ENCODE measurements at regions not wholly inside any gene's neighbourhood (a gene's known extent, or its start where the extent isn't known, plus 50 kb on each side); places are given as distances from the start of the nearest gene placed in this dataset.

- no peak for DNase-seq (ENCODE audit: low read depth)
- TF ChIP-seq CTCF (conservative IDR thresholded peaks at IDR 0.05; ENCODE audit: low read length) = no peak
- H3K4me3 ChIP-seq (ENCODE audit: low read length) = no peak overlapping the region
Observed at GRCh38 chr6:122081921-122082320, 317.5 kb upstream of the HSF2 start.

GRCh38 chr6:122082370-122082769 is 317.1 kb upstream of the HSF2 start:
- no peak for DNase-seq (ENCODE audit: low read depth)
- TF ChIP-seq CTCF (conservative IDR thresholded peaks at IDR 0.05; ENCODE audit: low read length) = no peak
- H3K4me3 ChIP-seq (ENCODE audit: low read length) = no peak overlapping the region

- no peak for TF ChIP-seq CTCF (conservative IDR thresholded peaks at IDR 0.05; ENCODE audit: low read length)
- no peak overlapping the region for H3K4me3 ChIP-seq (ENCODE audit: low read length)
- DNase-seq (ENCODE audit: low read depth) = no peak
Observed at GRCh38 chr6:122092366-122092765, 307.1 kb upstream of the HSF2 start.

- no peak overlapping the region for H3K4me3 ChIP-seq (ENCODE audit: low read length)
- no peak for TF ChIP-seq CTCF (conservative IDR thresholded peaks at IDR 0.05; ENCODE audit: low read length)
- DNase-seq (ENCODE audit: low read depth) = no peak
Observed at GRCh38 chr6:122098201-122098678, 301.2 kb upstream of the HSF2 start.

- TF ChIP-seq CTCF (conservative IDR thresholded peaks at IDR 0.05; ENCODE audit: low read length) = no peak
- no peak overlapping the region for H3K4me3 ChIP-seq (ENCODE audit: low read length)
- no peak for DNase-seq (ENCODE audit: low read depth)
Observed at GRCh38 chr6:122102026-122102425, 297.4 kb upstream of the HSF2 start.

- no peak for TF ChIP-seq CTCF (conservative IDR thresholded peaks at IDR 0.05; ENCODE audit: low read length)
Observed at GRCh38 chr6:122107256-122107852, 292.1 kb upstream of the HSF2 start.

GRCh38 chr6:122109075-122109474 is 290.4 kb upstream of the HSF2 start:
- TF ChIP-seq CTCF (conservative IDR thresholded peaks at IDR 0.05; ENCODE audit: low read length) = no peak
- no peak for DNase-seq (ENCODE audit: low read depth)
- no peak overlapping the region for H3K4me3 ChIP-seq (ENCODE audit: low read length)

More at GRCh38 chr6:122107256-122107852, 292.1 kb upstream of the HSF2 start:
- H3K4me3 ChIP-seq (ENCODE audit: low read length) = no peak overlapping the region
- DNase-seq (ENCODE audit: low read depth) = no peak
